ENCODE measurements at regions not wholly inside any gene's neighbourhood (a gene's known extent, or its start where the extent isn't known, plus 50 kb on each side); places are given as distances from the start of the nearest gene placed in this dataset.
"Not testable (repeated sequence)": the region's sequence is repeated elsewhere in the genome, so short reads cannot be mapped to it uniquely, and the experiment has no call there.

GRCh38 chr2:239735131-239735828, 289.9 kb downstream of the NDUFA10 start:
- no peaks in the 10 kb centered on the region for H3K36me3 ChIP-seq (ENCODE audit: control insufficient read depth, insufficient read depth, low read length)
- H3K27me3 ChIP-seq (ENCODE audit: control insufficient read depth, insufficient read depth, low read length) = no peaks in the 10 kb centered on the region
- H3K9me3 ChIP-seq (ENCODE audit: control insufficient read depth, insufficient read depth, low read length) = no peaks in the 10 kb centered on the region
- H3K4me1 ChIP-seq (ENCODE audit: control insufficient read depth, insufficient read depth, low read length) = peaks cover 22% of the 10 kb centered on the region
- no peak overlapping the region for H3K4me3 ChIP-seq (ENCODE audit: low read depth, low read length)
- 29% methylated on average over 23 of the region's 23 CpGs for WGBS (ENCODE audit: insufficient coverage)
- DNase-seq (ENCODE audit: low read depth in 4 of 6, low spot score in 6 of 6) = peak in 2 of 6 donors; percentile 73 to 93
- H3K27ac ChIP-seq (ENCODE audit: low read depth, low read length) = no peak overlapping the region

GRCh38 chr2:239734436-239735005, 290.6 kb downstream of the NDUFA10 start:
- Histone ChIP-seq H3K4me1 (ENCODE audit: control insufficient read depth, insufficient read depth, low read length) (peaks cover 22% of the 10 kb centered on the region), H3K27ac (ENCODE audit: low read depth, low read length) (no peak overlapping the region), H3K9me3 (ENCODE audit: control insufficient read depth, insufficient read depth, low read length) (no peaks in the 10 kb centered on the region), H3K36me3 (ENCODE audit: control insufficient read depth, insufficient read depth, low read length) (no peaks in the 10 kb centered on the region), H3K4me3 (ENCODE audit: low read depth, low read length) (no peak overlapping the region), H3K27me3 (ENCODE audit: control insufficient read depth, insufficient read depth, low read length) (no peaks in the 10 kb centered on the region)
- DNase-seq (ENCODE audit: low read depth in 4 of 6, low spot score in 6 of 6) = no peak
- WGBS (ENCODE audit: insufficient coverage) = 96% methylated on average over 4 of the region's 8 CpGs

- WGBS (ENCODE audit: insufficient coverage) = 85% methylated on average over 6 of the region's 6 CpGs
- Histone ChIP-seq H3K36me3 (ENCODE audit: control insufficient read depth, insufficient read depth, low read length) (no peaks in the 10 kb centered on the region), H3K4me3 (ENCODE audit: low read depth, low read length) (no peak overlapping the region), H3K4me1 (ENCODE audit: control insufficient read depth, insufficient read depth, low read length) (peaks cover 34% of the 10 kb centered on the region), H3K27me3 (ENCODE audit: control insufficient read depth, insufficient read depth, low read length) (no peaks in the 10 kb centered on the region), H3K9me3 (ENCODE audit: control insufficient read depth, insufficient read depth, low read length) (no peaks in the 10 kb centered on the region), H3K27ac (ENCODE audit: low read depth, low read length) (no peak overlapping the region)
- no peak for DNase-seq (ENCODE audit: low read depth in 4 of 6, low spot score in 6 of 6)
These were observed 292.5 kb downstream of the NDUFA10 start for GRCh38 chr2:239732666-239733010.

- Histone ChIP-seq H3K36me3 (ENCODE audit: control insufficient read depth, insufficient read depth, low read length) (no peaks in the 10 kb centered on the region), H3K27ac (ENCODE audit: low read depth, low read length) (no peak overlapping the region), H3K4me3 (ENCODE audit: low read depth, low read length) (no peak overlapping the region), H3K9me3 (ENCODE audit: control insufficient read depth, insufficient read depth, low read length) (no peaks in the 10 kb centered on the region), H3K4me1 (ENCODE audit: control insufficient read depth, insufficient read depth, low read length) (peaks cover 39% of the 10 kb centered on the region), H3K27me3 (ENCODE audit: control insufficient read depth, insufficient read depth, low read length) (no peaks in the 10 kb centered on the region)
- 94% methylated on average over 6 of the region's 6 CpGs for WGBS (ENCODE audit: insufficient coverage)
- DNase-seq (ENCODE audit: low read depth in 4 of 6, low spot score in 6 of 6) = no peak
These were observed 293.0 kb downstream of the NDUFA10 start for GRCh38 chr2:239731998-239732665.

GRCh38 chr2:239731422-239731821, 293.7 kb downstream of the NDUFA10 start:
- no peaks in the 10 kb centered on the region for H3K36me3 ChIP-seq (ENCODE audit: control insufficient read depth, insufficient read depth, low read length)
- no peak for DNase-seq (ENCODE audit: low read depth in 4 of 6, low spot score in 6 of 6)
- no peaks in the 10 kb centered on the region for H3K27me3 ChIP-seq (ENCODE audit: control insufficient read depth, insufficient read depth, low read length)
- H3K4me3 ChIP-seq (ENCODE audit: low read depth, low read length) = no peak overlapping the region
- 86% methylated on average over 10 of the region's 10 CpGs for WGBS (ENCODE audit: insufficient coverage)
- H3K27ac ChIP-seq (ENCODE audit: low read depth, low read length) = no peak overlapping the region
- H3K4me1 ChIP-seq (ENCODE audit: control insufficient read depth, insufficient read depth, low read length) = peaks cover 43% of the 10 kb centered on the region
- H3K9me3 ChIP-seq (ENCODE audit: control insufficient read depth, insufficient read depth, low read length) = no peaks in the 10 kb centered on the region

- peaks cover 38% of the 10 kb centered on the region for H3K4me1 ChIP-seq (ENCODE audit: control insufficient read depth, insufficient read depth, low read length)
These were observed 294.2 kb downstream of the NDUFA10 start for GRCh38 chr2:239730897-239731296.

GRCh38 chr2:239730567-239730882, 294.6 kb downstream of the NDUFA10 start:
- H3K27me3 ChIP-seq (ENCODE audit: control insufficient read depth, insufficient read depth, low read length); H3K9me3 ChIP-seq (ENCODE audit: control insufficient read depth, insufficient read depth, low read length); H3K36me3 ChIP-seq (ENCODE audit: control insufficient read depth, insufficient read depth, low read length); H3K27ac ChIP-seq (ENCODE audit: low read depth, low read length); H3K4me3 ChIP-seq (ENCODE audit: low read depth, low read length); DNase-seq (ENCODE audit: low read depth in 4 of 6, low spot score in 6 of 6): not testable (repeated sequence)
- H3K4me1 ChIP-seq (ENCODE audit: control insufficient read depth, insufficient read depth, low read length) = peaks cover 34% of the 10 kb centered on the region
- 87% methylated on average over 8 of the region's 8 CpGs for WGBS (ENCODE audit: insufficient coverage)

More at GRCh38 chr2:239730897-239731296, 294.2 kb downstream of the NDUFA10 start:
- Histone ChIP-seq H3K27me3 (ENCODE audit: control insufficient read depth, insufficient read depth, low read length) (no peaks in the 10 kb centered on the region), H3K4me3 (ENCODE audit: low read depth, low read length) (no peak overlapping the region), H3K36me3 (ENCODE audit: control insufficient read depth, insufficient read depth, low read length) (no peaks in the 10 kb centered on the region), H3K9me3 (ENCODE audit: control insufficient read depth, insufficient read depth, low read length) (no peaks in the 10 kb centered on the region), H3K27ac (ENCODE audit: low read depth, low read length) (no peak overlapping the region)
- WGBS (ENCODE audit: insufficient coverage) = 65% methylated on average over 6 of the region's 8 CpGs
- DNase-seq (ENCODE audit: low read depth in 4 of 6, low spot score in 6 of 6) = no peak

- H3K27me3 ChIP-seq (ENCODE audit: control insufficient read depth, insufficient read depth, low read length) = no peaks in the 10 kb centered on the region
- H3K36me3 ChIP-seq (ENCODE audit: control insufficient read depth, insufficient read depth, low read length) = no peaks in the 10 kb centered on the region
- peaks cover 28% of the 10 kb centered on the region for H3K4me1 ChIP-seq (ENCODE audit: control insufficient read depth, insufficient read depth, low read length)
- no peak overlapping the region for H3K4me3 ChIP-seq (ENCODE audit: low read depth, low read length)
- no peaks in the 10 kb centered on the region for H3K9me3 ChIP-seq (ENCODE audit: control insufficient read depth, insufficient read depth, low read length)
- H3K27ac ChIP-seq (ENCODE audit: low read depth, low read length) = no peak overlapping the region
- 90% methylated on average over 22 of the region's 22 CpGs for WGBS (ENCODE audit: insufficient coverage)
- no peak for DNase-seq (ENCODE audit: low read depth in 4 of 6, low spot score in 6 of 6)
These were observed 295.2 kb downstream of the NDUFA10 start for GRCh38 chr2:239729681-239730566.

- DNase-seq (ENCODE audit: low read depth in 4 of 6, low spot score in 6 of 6) = no peak
- H3K4me3 ChIP-seq (ENCODE audit: low read depth, low read length) = no peak overlapping the region
- no peaks in the 10 kb centered on the region for H3K36me3 ChIP-seq (ENCODE audit: control insufficient read depth, insufficient read depth, low read length)
- no peaks in the 10 kb centered on the region for H3K27me3 ChIP-seq (ENCODE audit: control insufficient read depth, insufficient read depth, low read length)
- H3K9me3 ChIP-seq (ENCODE audit: control insufficient read depth, insufficient read depth, low read length) = no peaks in the 10 kb centered on the region
- H3K27ac ChIP-seq (ENCODE audit: low read depth, low read length) = no peak overlapping the region
- WGBS (ENCODE audit: insufficient coverage) = 97% methylated on average over 17 of the region's 17 CpGs
- peaks cover 27% of the 10 kb centered on the region for H3K4me1 ChIP-seq (ENCODE audit: control insufficient read depth, insufficient read depth, low read length)
These were observed 296.0 kb downstream of the NDUFA10 start for GRCh38 chr2:239729151-239729550.

All from spinal cord (tissue), 9 donors.